Thyroid gland (tissue), 4 donors: ENCODE measurements at regions not wholly inside any gene's neighbourhood (a gene's known extent, or its start where the extent isn't known, plus 50 kb on each side); places are given as distances from the start of the nearest gene placed in this dataset.

ENCODE experiments used
- DNase-seq, 2 donors: peaks; one replicate each; pipeline ENCODE4 v3.0.0-alpha.2; 2019
- H3K27ac ChIP-seq, 3 donors: fragments of 200-600 bp; sonication (generic); 1 replicate in 2 of 3; 2 replicates in 1 of 3; pipeline ENCODE4 v1.5.1; 2016 to 2019; ENCODE audit warnings: mild to moderate bottlenecking in 1 of 3, moderate library complexity in 1 of 3
- H3K27me3 ChIP-seq: fragments of 200-600 bp; sonication (generic); one replicate; pipeline ENCODE4 v1.5.1; 2019
- H3K36me3 ChIP-seq, 2 donors: fragments of 200-600 bp; sonication (generic); one replicate each; pipeline ENCODE4 v1.5.1; 2016 to 2019
- H3K4me1 ChIP-seq, 2 donors: fragments of 200-600 bp; sonication (generic); one replicate each; pipeline ENCODE4 v1.5.1; 2017 to 2019
- H3K4me3 ChIP-seq, 3 donors: fragments of 200-600 bp; sonication (generic); replicated peaks in 1 of 3; 1 replicate in 2 of 3; 2 replicates in 1 of 3; pipeline ENCODE4 v1.5.1; 2016; ENCODE audit warnings: mild to moderate bottlenecking in 1 of 3
- H3K9me3 ChIP-seq: fragments of 200-600 bp; sonication (generic); one replicate; pipeline ENCODE4 v1.5.1; 2017
- CTCF ChIP-seq, 6 experiments: fragments of 200-600 bp in 3 of 6; fragments of 450-650 bp in 3 of 6; sonication (generic) in 3 of 6; IDR thresholded peaks; one replicate each; pipeline ENCODE4 v1.5.1; 2016 to 2019; ENCODE audit warnings: antibody characterized with exemption in 6 of 6, mild to moderate bottlenecking in 2 of 6, inconsistent platforms in 1 of 6, moderate library complexity in 1 of 6
- POLR2A ChIP-seq, 2 donors: fragments of 450-650 bp; IDR thresholded peaks; one replicate each; pipeline ENCODE4 v1.6.1; 2017; ENCODE audit warnings: antibody characterized with exemption in 2 of 2, mild to moderate bottlenecking in 2 of 2, moderate library complexity in 1 of 2
- WGBS, 2 donors: methylation state at CpG; one replicate each; pipeline ENCODE4 v1.1.5; 2017; 5-methylcytosine and 5-hydroxymethylcytosine counted together
- intact Hi-C: fragments of 100-400 bp; cut with DNase I; formaldehyde crosslinking; loops from one replicate; pipeline ENCODE4 v1.15.1; 2023

- H3K4me3 ChIP-seq: no peak overlapping the region
- no peak for DNase-seq
- H3K9me3 ChIP-seq: no peaks in the 10 kb centered on the region
- WGBS, 2 donors: 80 to 84% methylated on average over 2 of the region's 2 CpGs
- TF ChIP-seq CTCF (IDR thresholded peaks at IDR 0.05) (no peak), POLR2A (IDR thresholded peaks at IDR 0.05) (no peak)
- peaks cover 32 to 45% of the 10 kb centered on the region in 2 donors for H3K4me1 ChIP-seq
- intact Hi-C loops: no loop called here
- peak overlapping the region in 2 of 3 donors; percentile 39 to 62 for H3K27ac ChIP-seq
- H3K27me3 ChIP-seq: no peaks in the 10 kb centered on the region
- no peaks in the 10 kb centered on the region for H3K36me3 ChIP-seq
Measured at GRCh38 chr9:651371-651770, 190.1 kb upstream of the DMRT1 start.

GRCh38 chr9:652914-653313 lies 188.6 kb upstream of the DMRT1 start:
- no peak overlapping the region for H3K27ac ChIP-seq
- H3K27me3 ChIP-seq: no peaks in the 10 kb centered on the region
- no peaks in the 10 kb centered on the region for H3K9me3 ChIP-seq
- intact Hi-C loops: no loop called here
- H3K4me3 ChIP-seq: no peak overlapping the region
- TF ChIP-seq CTCF (IDR thresholded peaks at IDR 0.05) (no peak), POLR2A (IDR thresholded peaks at IDR 0.05) (no peak)
- H3K36me3 ChIP-seq: no peaks in the 10 kb centered on the region
- H3K4me1 ChIP-seq: peaks cover 35 to 50% of the 10 kb centered on the region in 2 donors
- DNase-seq: no peak
- 75 to 80% methylated on average over 9 of the region's 9 CpGs for WGBS, 2 donors

- H3K4me1 ChIP-seq: peaks cover 35 to 50% of the 10 kb centered on the region in 2 donors
- intact Hi-C loops: no loop called here
- 72 to 75% methylated on average over 2 of the region's 2 CpGs for WGBS, 2 donors
- TF ChIP-seq CTCF (IDR thresholded peaks at IDR 0.05) (no peak), POLR2A (IDR thresholded peaks at IDR 0.05) (no peak)
- no peaks in the 10 kb centered on the region for H3K9me3 ChIP-seq
- H3K4me3 ChIP-seq: no peak overlapping the region
- no peaks in the 10 kb centered on the region for H3K36me3 ChIP-seq
- H3K27me3 ChIP-seq: no peaks in the 10 kb centered on the region
- H3K27ac ChIP-seq: peak overlapping the region in 1 of 3 donors; percentile 13
- no peak for DNase-seq
Measured at GRCh38 chr9:653421-653820, 188.1 kb upstream of the DMRT1 start.

- intact Hi-C loops: no loop called here
- 72 to 83% methylated on average over 3 of the region's 3 CpGs for WGBS, 2 donors
- H3K4me3 ChIP-seq: no peak overlapping the region
- no peaks in the 10 kb centered on the region for H3K27me3 ChIP-seq
- no peak for DNase-seq
- no peak overlapping the region for H3K27ac ChIP-seq
- H3K4me1 ChIP-seq: peaks cover 35 to 49% of the 10 kb centered on the region in 2 donors
- no peak for TF ChIP-seq POLR2A (IDR thresholded peaks at IDR 0.05)
- no peak for TF ChIP-seq CTCF (IDR thresholded peaks at IDR 0.05)
- H3K9me3 ChIP-seq: no peaks in the 10 kb centered on the region
- no peaks in the 10 kb centered on the region for H3K36me3 ChIP-seq
Measured at GRCh38 chr9:653856-654387, 187.6 kb upstream of the DMRT1 start.

GRCh38 chr9:655875-656274 lies 185.6 kb upstream of the DMRT1 start:
- H3K9me3 ChIP-seq: no peaks in the 10 kb centered on the region
- DNase-seq: peak; percentile 75 to 78
- H3K36me3 ChIP-seq: no peaks in the 10 kb centered on the region
- H3K4me1 ChIP-seq: peaks cover 20 to 30% of the 10 kb centered on the region in 2 donors
- 30 to 38% methylated on average over 5 of the region's 5 CpGs for WGBS, 2 donors
- no peaks in the 10 kb centered on the region for H3K27me3 ChIP-seq
- peak overlapping the region in 2 of 3 donors; percentile 23 to 33 for H3K27ac ChIP-seq
- intact Hi-C loops: no loop called here
- TF ChIP-seq CTCF (IDR thresholded peaks at IDR 0.05): no peak
- no peak for TF ChIP-seq POLR2A (IDR thresholded peaks at IDR 0.05)
- no peak overlapping the region for H3K4me3 ChIP-seq
